ENCODE measurements at regions not wholly inside any gene's neighbourhood (a gene's known extent, or its start where the extent isn't known, plus 50 kb on each side); places are given as distances from the start of the nearest gene placed in this dataset.

DNA sequence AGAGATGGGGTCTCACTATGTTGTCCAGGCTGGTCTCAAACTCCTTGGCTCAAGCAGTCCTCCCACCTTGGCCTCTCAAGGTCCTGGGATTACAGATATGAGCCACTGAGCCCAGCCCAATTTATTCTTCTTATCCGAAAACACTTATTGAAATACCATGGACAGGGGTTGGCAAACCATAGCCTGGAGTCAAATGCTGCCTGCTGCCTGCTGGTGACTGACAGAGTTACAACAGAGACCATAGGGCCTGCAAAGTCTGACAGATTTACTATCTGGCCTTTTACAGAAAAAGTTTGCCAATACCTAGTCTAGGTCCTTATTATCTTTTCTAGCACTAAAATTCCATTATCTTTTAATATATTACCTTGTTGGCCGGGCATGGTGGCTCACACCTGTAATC, 87.1 kb upstream of the ZNF281 start:
- Histone ChIP-seq H3K27me3 (ENCODE audit: low read depth) (no peaks in the 10 kb centered on the region), H3K9me3 (no peaks in the 10 kb centered on the region), H3K4me1 (no peaks in the 10 kb centered on the region), H3K4me3 (no peak overlapping the region), H3K36me3 (no peaks in the 10 kb centered on the region), H3K27ac (no peak overlapping the region)
- no peak for ATAC-seq
- no peak for TF ChIP-seq CTCF (IDR thresholded peaks at IDR 0.05)
- no peak for DNase-seq
- intact Hi-C loops (cut with DNase I): no loop called here

- intact Hi-C loops (cut with DNase I): no loop called here
- TF ChIP-seq CTCF (IDR thresholded peaks at IDR 0.05): no peak
- no peak for DNase-seq
- no peak overlapping the region for H3K4me3 ChIP-seq
- H3K27ac ChIP-seq: no peak overlapping the region
- H3K36me3 ChIP-seq: no peaks in the 10 kb centered on the region
- no peaks in the 10 kb centered on the region for H3K9me3 ChIP-seq
- no peak for ATAC-seq
- H3K27me3 ChIP-seq (ENCODE audit: low read depth): no peaks in the 10 kb centered on the region
- H3K4me1 ChIP-seq: no peaks in the 10 kb centered on the region
Observed at GRCh38 chr1:200495901-200496300, 86.1 kb upstream of the ZNF281 start.

DNA sequence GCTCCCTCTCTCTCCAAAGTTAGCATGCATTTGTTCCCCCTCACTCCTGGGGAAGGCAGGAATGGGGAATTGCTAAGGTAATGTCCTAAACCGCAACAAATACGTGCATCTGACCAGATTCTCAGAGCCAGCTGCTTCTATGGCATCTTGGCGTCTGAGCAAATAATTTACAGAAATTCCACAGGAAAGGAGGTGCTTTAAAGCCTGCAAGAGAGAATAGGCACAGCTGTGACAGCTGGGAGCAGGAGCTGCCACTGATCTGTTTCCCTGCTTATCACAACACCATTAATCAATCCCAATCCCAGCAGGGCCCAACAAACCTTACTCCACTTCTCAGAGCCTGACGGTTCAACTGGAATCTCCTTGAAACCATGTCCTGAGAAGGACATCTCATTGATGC, 83.5 kb upstream of the ZNF281 start:
- no peaks in the 10 kb centered on the region for H3K9me3 ChIP-seq
- no peak overlapping the region for H3K27ac ChIP-seq
- no peak for TF ChIP-seq CTCF (IDR thresholded peaks at IDR 0.05)
- DNase-seq (no peak), ATAC-seq (no peak)
- peaks cover 3% of the 10 kb centered on the region for H3K4me1 ChIP-seq
- intact Hi-C loops (cut with DNase I): no loop called here
- no peak overlapping the region for H3K4me3 ChIP-seq
- H3K36me3 ChIP-seq: no peaks in the 10 kb centered on the region
- H3K27me3 ChIP-seq (ENCODE audit: low read depth): no peaks in the 10 kb centered on the region

GRCh38 chr1:200491103-200491502, 81.3 kb upstream of the ZNF281 start:
- H3K4me3 ChIP-seq: no peak overlapping the region
- intact Hi-C loops (cut with DNase I): no loop called here
- no peak overlapping the region for H3K27ac ChIP-seq
- H3K27me3 ChIP-seq (ENCODE audit: low read depth): no peaks in the 10 kb centered on the region
- ATAC-seq (no peak), DNase-seq (no peak)
- no peaks in the 10 kb centered on the region for H3K9me3 ChIP-seq
- TF ChIP-seq CTCF (IDR thresholded peaks at IDR 0.05): no peak
- peaks cover 6% of the 10 kb centered on the region for H3K4me1 ChIP-seq
- no peaks in the 10 kb centered on the region for H3K36me3 ChIP-seq

DNA sequence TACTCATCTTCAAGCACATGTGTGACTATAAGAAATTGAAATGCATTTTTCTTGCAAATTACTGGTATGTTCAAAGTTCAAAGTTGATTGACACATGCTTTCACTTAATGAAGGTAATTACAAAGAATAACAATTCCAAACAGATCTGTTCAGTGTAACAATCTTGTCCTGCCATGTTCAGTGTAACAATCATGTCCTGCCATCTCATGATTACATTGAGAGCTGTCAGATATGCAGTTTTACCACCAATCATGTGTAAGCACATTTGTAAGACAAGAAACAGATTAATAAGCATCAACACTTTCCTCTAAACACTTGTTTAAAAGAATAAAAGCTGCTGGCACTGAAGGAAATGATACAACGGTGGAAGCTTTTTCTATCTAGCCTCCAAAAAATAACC, 80.3 kb upstream of the ZNF281 start:
- no peak for ATAC-seq
- intact Hi-C loops (cut with DNase I): no loop called here

More for the DNA sequence above, 80.3 kb upstream of the ZNF281 start:
- peaks cover 6% of the 10 kb centered on the region for H3K4me1 ChIP-seq
- no peaks in the 10 kb centered on the region for H3K27me3 ChIP-seq (ENCODE audit: low read depth)
- TF ChIP-seq CTCF (IDR thresholded peaks at IDR 0.05): no peak
- H3K27ac ChIP-seq: no peak overlapping the region
- H3K9me3 ChIP-seq: no peaks in the 10 kb centered on the region
- DNase-seq: no peak
- H3K36me3 ChIP-seq: no peaks in the 10 kb centered on the region
- H3K4me3 ChIP-seq: no peak overlapping the region

Data from lower lobe of right lung (tissue), 2 donors.